AG10803 (cell line): ENCODE measurements at regions not wholly inside any gene's neighbourhood (a gene's known extent, or its start where the extent isn't known, plus 50 kb on each side); places are given as distances from the start of the nearest gene placed in this dataset.
"Not testable (repeated sequence)": the region's sequence is repeated elsewhere in the genome, so short reads cannot be mapped to it uniquely, and the experiment has no call there.

Experiments used
- DNase-seq: peaks from one replicate; pipeline ENCODE4 v3.0.0; 2010; ENCODE audit warnings: low read depth
- H3K4me3 ChIP-seq: 2 replicates; pipeline ENCODE4 v1.5.1; 2011; ENCODE audit warnings: mild to moderate bottlenecking, low read length, control low read depth
- TF ChIP-seq, protein P1 (sequence below): conservative IDR thresholded peaks from 2 replicates; pipeline ENCODE4 v1.5.1; 2011; ENCODE audit warnings: mild to moderate bottlenecking, low read length, control low read depth, inconsistent platforms

DNA sequence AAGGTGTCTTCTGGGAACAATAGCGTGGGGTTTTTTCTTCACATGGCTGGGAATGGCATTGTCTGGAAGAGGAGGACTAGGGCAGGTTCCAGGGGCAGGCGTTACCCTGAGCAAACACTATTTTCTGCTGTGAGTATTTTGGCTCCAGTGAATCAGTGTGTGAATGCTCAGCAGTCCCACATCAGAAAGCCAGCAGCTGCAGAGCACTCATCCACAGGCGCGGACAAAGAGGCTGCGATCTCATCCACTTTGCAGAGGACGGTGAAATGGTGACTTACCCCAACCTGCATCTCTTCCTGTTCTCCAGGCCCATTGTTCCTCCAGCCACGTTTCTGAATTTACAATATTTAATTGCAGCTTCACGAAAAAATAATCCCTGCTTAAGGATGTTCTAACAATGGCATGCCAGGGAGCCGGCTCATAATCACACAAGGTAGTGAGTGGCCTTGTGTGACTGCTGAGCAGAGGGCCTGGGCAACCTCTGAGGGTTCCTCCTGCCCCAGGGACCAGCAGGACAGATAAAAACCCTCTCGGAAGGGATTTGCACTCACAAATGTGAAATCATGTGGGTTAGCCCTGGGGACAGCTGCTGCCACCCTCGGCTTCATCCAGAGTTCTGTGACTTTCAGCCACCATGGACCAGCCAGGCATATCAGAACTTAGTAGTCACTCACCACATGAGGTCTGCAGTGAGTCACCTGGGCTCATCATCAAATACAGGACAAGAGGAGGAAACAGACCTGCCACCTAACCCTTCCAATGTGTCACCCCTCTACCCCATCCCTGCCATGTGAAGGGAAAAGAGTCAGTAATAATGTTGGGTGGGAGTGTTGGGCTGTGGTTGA lies 65.0 kb upstream of the EN2 start:
- DNase-seq, result no peak

DNA sequence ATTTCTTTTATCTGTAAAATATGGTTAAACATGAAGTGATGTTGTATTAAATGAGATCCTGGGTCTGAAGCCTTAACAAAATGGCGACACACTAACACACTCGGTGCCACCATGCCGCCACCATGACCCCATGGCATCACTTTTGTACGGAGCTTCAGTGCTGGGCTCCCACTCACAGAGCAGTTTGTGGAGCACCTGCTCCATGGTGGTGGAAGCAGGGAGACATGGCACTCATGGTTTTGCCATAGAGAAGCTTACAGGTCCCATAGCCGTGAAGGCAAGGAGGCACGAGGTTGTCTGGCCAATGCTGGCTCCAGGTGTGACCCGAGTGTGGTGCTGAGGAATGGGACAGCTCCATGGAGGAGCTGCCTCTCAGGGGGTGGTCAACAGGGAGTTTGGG lies 63.5 kb upstream of the EN2 start:
- TF ChIP-seq, protein P1, sequence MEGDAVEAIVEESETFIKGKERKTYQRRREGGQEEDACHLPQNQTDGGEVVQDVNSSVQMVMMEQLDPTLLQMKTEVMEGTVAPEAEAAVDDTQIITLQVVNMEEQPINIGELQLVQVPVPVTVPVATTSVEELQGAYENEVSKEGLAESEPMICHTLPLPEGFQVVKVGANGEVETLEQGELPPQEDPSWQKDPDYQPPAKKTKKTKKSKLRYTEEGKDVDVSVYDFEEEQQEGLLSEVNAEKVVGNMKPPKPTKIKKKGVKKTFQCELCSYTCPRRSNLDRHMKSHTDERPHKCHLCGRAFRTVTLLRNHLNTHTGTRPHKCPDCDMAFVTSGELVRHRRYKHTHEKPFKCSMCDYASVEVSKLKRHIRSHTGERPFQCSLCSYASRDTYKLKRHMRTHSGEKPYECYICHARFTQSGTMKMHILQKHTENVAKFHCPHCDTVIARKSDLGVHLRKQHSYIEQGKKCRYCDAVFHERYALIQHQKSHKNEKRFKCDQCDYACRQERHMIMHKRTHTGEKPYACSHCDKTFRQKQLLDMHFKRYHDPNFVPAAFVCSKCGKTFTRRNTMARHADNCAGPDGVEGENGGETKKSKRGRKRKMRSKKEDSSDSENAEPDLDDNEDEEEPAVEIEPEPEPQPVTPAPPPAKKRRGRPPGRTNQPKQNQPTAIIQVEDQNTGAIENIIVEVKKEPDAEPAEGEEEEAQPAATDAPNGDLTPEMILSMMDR, result no peak
- no peak for DNase-seq
- no peak overlapping the region for H3K4me3 ChIP-seq

More for the DNA sequence above, 65.0 kb upstream of the EN2 start:
- no peak overlapping the region for H3K4me3 ChIP-seq
- TF ChIP-seq, protein P1, result no peak

DNA sequence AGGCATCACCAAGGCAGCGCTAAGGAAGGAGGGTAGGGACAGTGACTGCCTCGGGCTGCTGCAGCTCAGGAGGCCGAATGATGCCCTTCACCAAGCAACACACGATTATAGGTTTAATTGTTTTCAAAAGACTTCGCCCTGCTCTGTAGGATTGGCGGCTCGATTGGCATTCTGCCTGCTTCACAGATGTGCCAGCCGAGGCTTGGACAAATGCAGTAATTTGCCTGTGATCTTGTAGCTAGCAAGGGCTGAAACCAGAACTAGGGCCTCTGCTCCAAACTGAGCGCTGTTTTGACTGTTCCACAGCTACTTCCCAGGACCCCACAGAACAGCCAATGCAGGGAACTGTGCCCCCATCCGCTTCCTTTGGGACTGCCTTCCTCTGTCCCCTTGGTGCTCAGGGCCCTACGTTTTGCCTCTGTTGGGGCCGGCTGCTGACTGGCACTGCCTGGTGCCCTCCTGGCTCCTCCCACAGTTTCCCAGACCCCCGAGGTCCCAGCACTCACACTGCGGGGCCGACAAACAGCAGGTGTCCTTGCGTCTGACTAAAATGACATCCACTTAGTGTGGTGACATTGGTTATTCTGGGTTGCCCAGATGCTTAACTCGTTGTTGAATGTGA lies 62.6 kb upstream of the EN2 start:
- H3K4me3 ChIP-seq, result no peak overlapping the region
- no peak for DNase-seq
- TF ChIP-seq, protein P1, result no peak

DNA sequence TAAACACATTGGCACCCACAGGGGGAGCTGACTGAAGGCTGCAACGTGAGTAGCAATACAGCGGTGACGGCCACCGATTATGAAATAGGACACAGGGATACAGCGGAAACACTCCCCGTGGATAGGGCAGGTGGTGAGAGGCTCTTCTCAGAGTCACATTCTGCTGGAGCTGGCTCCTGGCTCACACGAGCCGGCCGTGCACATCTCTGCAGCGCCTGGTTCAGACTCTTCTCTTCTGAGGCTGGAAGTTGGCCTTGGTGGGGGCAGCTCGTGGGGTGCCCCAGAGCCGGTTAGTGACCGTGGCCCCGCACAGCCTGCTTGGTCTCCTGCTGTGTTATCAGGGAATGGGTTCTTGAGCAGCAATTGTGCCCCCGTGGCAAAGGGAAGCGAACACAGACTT lies 61.3 kb upstream of the EN2 start:
- no peak overlapping the region for H3K4me3 ChIP-seq
- TF ChIP-seq, protein P1, result no peak
- no peak for DNase-seq

DNA sequence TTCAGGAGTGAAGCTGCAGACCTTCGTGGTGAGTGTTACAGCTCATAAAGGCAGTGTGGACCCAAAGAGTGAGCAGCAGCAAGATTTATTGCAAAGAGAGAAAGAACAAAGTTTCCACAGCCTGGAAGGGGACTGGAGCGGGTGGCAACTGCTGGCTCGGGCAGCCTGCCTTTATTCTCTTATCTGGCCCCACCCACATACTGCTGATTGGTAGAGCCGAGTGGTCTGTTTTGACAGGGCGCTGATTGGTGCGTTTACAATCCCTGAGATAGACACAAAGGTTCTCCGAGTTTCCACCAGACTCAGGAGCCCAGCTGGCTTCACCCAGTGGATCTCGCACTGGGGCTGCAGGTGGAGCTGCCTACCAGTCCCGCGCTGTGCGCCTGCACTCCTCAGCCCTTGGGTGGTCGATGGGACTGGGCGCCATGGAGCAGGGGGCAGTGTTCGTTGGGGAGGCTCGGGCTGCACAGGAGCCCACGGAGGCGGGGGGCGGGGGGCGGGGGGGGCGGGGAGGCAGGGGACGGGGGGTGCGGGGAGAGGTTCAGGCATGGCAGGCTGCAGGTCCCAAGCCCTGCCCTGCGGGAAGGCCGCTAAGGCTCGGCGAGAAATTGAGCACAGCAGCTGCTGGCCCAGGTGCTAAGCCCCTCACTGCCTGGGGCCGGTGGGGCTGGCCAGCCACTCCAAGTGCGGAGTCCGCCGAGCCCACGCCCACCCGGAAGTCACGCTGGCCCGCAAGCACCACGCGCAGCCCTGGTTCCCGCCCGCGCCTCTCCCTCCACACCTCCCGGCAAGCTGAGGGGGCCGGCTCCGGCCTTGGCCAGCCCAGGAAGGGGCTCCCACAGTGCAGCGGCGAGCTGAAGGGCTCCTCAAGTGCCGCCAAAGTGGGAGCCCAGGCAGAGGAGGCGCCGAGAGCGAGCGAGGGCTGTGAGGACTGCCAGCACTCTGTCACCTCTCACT lies 59.9 kb upstream of the EN2 start:
- not testable (repeated sequence) for H3K4me3 ChIP-seq, DNase-seq

DNA sequence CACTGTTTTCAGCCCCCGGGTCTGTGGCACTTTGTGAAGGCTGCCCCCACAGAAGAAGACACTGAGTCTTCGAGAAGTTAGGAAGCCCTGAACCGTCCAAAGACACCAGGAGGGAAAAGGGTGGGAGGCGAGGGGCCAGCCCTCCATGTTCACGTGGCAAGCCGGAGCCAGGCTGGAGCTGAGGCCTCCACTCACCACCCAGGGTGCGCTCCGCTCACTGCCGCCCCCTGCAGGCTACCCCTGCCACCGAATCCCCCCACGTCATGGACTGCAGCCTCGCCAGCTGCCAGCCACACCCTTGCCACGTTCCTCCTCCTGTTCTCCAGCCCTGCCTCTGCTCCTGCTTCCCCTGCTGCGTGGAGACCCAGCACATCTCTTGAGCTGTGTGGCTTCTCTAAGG lies 59.0 kb upstream of the EN2 start:
- no peak overlapping the region for H3K4me3 ChIP-seq
- TF ChIP-seq, protein P1, result no peak
- DNase-seq, result no peak

DNA sequence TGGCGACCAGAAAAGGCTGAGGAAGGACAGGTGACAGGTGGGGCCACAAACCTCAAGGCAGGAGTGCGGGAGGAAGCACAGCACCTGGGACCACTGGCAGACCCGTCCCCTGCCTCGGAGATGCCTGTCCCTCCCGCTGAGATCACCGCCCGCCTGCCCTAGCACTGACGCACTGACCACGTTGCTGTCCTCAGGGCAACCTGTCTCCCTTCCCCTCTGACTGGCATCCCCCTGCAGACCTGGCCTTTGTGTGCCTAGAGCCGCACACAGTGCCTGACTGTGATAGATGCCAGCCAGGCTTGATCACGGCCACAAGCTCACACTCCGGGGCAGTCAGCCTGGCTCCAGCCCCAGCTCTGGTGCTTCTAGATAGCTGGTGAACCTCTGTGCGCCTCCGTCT lies 58.4 kb upstream of the EN2 start:
- TF ChIP-seq, protein P1, result no peak
- H3K4me3 ChIP-seq, result no peak overlapping the region
- DNase-seq, result no peak
